T-cell (primary cell): ENCODE measurements at regions not wholly inside any gene's neighbourhood (a gene's known extent, or its start where the extent isn't known, plus 50 kb on each side); places are given as distances from the start of the nearest gene placed in this dataset.

ENCODE experiments used
- ATAC-seq, 4 experiments: fragments of 200-7000 bp in 3 of 4; fragments of 150-1000 bp in 1 of 4; cut with Tn5 transposase; replicated peaks in 1 of 4; 1 replicate in 3 of 4; 2 replicates in 1 of 4; pipeline ENCODE4 v1.10.0; 2021; ENCODE audit warnings: moderate library complexity in 3 of 4, mild to moderate bottlenecking in 2 of 4, moderate number of reproducible peaks in 1 of 4
- CTCF ChIA-PET, 2 donors: fragments of 300-600 bp; sonication (Branson Sonifier 250); formaldehyde crosslinking; loops; one replicate each; lab custom pipeline; 2022; ENCODE audit warnings: antibody characterized with exemption in 2 of 2; lab: Charles Lee
- POLR2A ChIA-PET, 2 donors: fragments of 300-600 bp; sonication (Branson Sonifier 250); formaldehyde crosslinking; loops; one replicate each; lab custom pipeline; 2022; ENCODE audit warnings: antibody characterized with exemption in 2 of 2; lab: Charles Lee
- DNase-seq, 35 experiments: peaks; one replicate each; pipeline versions ENCODE4 v3.0.0 to v3.0.0-alpha.2; 2013 to 2023
- H3K27ac ChIP-seq: one replicate; pipeline ENCODE4 v1.5.1; 2013; ENCODE audit warnings: low read length
- H3K27me3 ChIP-seq, 2 experiments: replicated peaks in 1 of 2; 1 replicate in 1 of 2; 2 replicates in 1 of 2; pipeline versions ENCODE4 v1.6.1 to v1.7.0; 2013; ENCODE audit warnings: low read length in 1 of 2, mixed read lengths in 1 of 2; ENCODE audit not compliant: control insufficient read depth in 2 of 2, insufficient read depth in 2 of 2; ENCODE audit errors: extremely low read depth in 1 of 2
- H3K36me3 ChIP-seq, 2 donors: 1 replicate in 1 of 2; 2 replicates in 1 of 2; pipeline versions ENCODE4 v1.6.1 to v1.7.0; 2013; ENCODE audit warnings: low read length in 1 of 2; ENCODE audit not compliant: control insufficient read depth in 2 of 2, insufficient read depth in 1 of 2; ENCODE audit errors: extremely low read depth in 1 of 2
- H3K4me1 ChIP-seq, 2 experiments: 1 replicate in 1 of 2; 2 replicates in 1 of 2; pipeline versions ENCODE4 v1.6.1 to v1.7.0; 2013; ENCODE audit warnings: low read length in 2 of 2, mixed read lengths in 1 of 2; ENCODE audit not compliant: insufficient read depth in 2 of 2, control insufficient read depth in 1 of 2; ENCODE audit errors: extremely low read depth in 1 of 2
- H3K4me3 ChIP-seq, 2 donors: 1 replicate in 1 of 2; 2 replicates in 1 of 2; pipeline versions ENCODE4 v1.5.1 to v1.7.0; 2013; ENCODE audit warnings: mild to moderate bottlenecking in 2 of 2, low read length in 1 of 2, moderate library complexity in 1 of 2; ENCODE audit not compliant: control insufficient read depth in 1 of 2; ENCODE audit errors: extremely low read depth in 1 of 2
- H3K9me3 ChIP-seq: 2 replicates; pipeline ENCODE4 v1.7.0; 2013
- H3K27ac Mint-ChIP-seq, 2 donors: one replicate each; pipeline ENCODE4 v1.8.0; 2020 to 2021; ENCODE audit warnings: mild to moderate bottlenecking in 2 of 2, mixed read lengths in 2 of 2
- H3K27me3 Mint-ChIP-seq, 2 donors: one replicate each; pipeline ENCODE4 v1.8.0; 2021 to 2022; ENCODE audit warnings: mixed read lengths in 2 of 2
- H3K36me3 Mint-ChIP-seq: one replicate; pipeline ENCODE4 v1.8.0; 2021; ENCODE audit warnings: mixed read lengths
- H3K4me1 Mint-ChIP-seq, 3 donors: one replicate each; pipeline ENCODE4 v1.8.0; 2020 to 2022; ENCODE audit warnings: mixed read lengths in 3 of 3, mild to moderate bottlenecking in 1 of 3
- H3K4me3 Mint-ChIP-seq, 3 donors: one replicate each; pipeline ENCODE4 v1.8.0; 2020 to 2022; ENCODE audit warnings: mild to moderate bottlenecking in 3 of 3, mixed read lengths in 3 of 3, moderate library complexity in 3 of 3
- H3K9me3 Mint-ChIP-seq, 3 donors: one replicate each; pipeline ENCODE4 v1.8.0; 2020 to 2022; ENCODE audit warnings: mixed read lengths in 3 of 3
- WGBS: methylation state at CpG from one replicate; pipeline ENCODE4 v1.1.5; 2013; ENCODE audit warnings: missing lambda C conversion rate; ENCODE audit not compliant: insufficient coverage; 5-methylcytosine and 5-hydroxymethylcytosine counted together

DNA sequence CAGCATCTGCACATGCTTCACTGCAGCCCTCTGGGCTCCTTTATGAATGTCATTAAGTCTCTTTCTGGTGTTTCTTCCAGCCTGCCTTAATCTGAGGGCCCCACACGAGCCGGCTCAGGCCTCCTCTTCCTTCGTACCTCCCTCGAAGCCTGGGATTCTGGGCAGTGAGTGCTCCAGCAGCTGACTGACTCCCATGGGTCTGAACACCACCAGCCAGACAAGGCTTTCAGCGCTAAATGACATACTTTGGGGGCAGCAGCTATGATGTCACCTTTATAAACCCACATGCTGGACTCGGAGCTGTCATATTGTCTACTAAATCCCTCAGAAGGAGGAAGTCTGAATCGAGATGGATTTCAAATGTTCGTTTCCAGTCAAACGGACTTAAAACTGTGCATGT is 127.1 kb downstream of the TRIM29 start:
- ChIA-PET CTCF (no interaction called here), POLR2A (no interaction called here)
- Histone ChIP-seq H3K9me3 (no peaks in the 10 kb centered on the region), H3K27me3 (peaks cover 0 to 42% of the 10 kb centered on the region in 2 experiments), H3K4me3 (no peak overlapping the region), H3K36me3 (no peaks in the 10 kb centered on the region), H3K4me1 (no peaks in the 10 kb centered on the region), H3K27ac (no peak overlapping the region)
- WGBS = 60% methylated on average over 7 of the region's 9 CpGs
- ATAC-seq = no peak
- no peak for DNase-seq
- no peak overlapping the region for H3K27ac Mint-ChIP-seq
- H3K36me3 Mint-ChIP-seq = no peaks in the 10 kb centered on the region
- H3K9me3 Mint-ChIP-seq = no peaks in the 10 kb centered on the region
- H3K27me3 Mint-ChIP-seq = peaks cover 49 to 51% of the 10 kb centered on the region in 2 donors
- H3K4me3 Mint-ChIP-seq = no peak overlapping the region
- no peaks in the 10 kb centered on the region for H3K4me1 Mint-ChIP-seq

GRCh38 chr11:120009938-120010337 is 128.0 kb downstream of the TRIM29 start:
- H3K4me1 Mint-ChIP-seq = no peaks in the 10 kb centered on the region
- H3K9me3 ChIP-seq = no peaks in the 10 kb centered on the region
- no peak overlapping the region for H3K27ac Mint-ChIP-seq
- DNase-seq (no peak), ATAC-seq (no peak)
- ChIA-PET CTCF (no interaction called here), POLR2A (no interaction called here)
- H3K4me3 Mint-ChIP-seq = no peak overlapping the region
- 93% methylated on average over 2 of the region's 4 CpGs for WGBS
- no peaks in the 10 kb centered on the region for H3K9me3 Mint-ChIP-seq
- no peak overlapping the region for H3K4me3 ChIP-seq
- peaks cover 0 to 42% of the 10 kb centered on the region in 2 experiments for H3K27me3 ChIP-seq
- H3K27me3 Mint-ChIP-seq = peaks cover 46% of the 10 kb centered on the region in 2 donors
- no peaks in the 10 kb centered on the region for H3K4me1 ChIP-seq
- H3K27ac ChIP-seq = no peak overlapping the region
- H3K36me3 Mint-ChIP-seq = no peaks in the 10 kb centered on the region
- no peaks in the 10 kb centered on the region for H3K36me3 ChIP-seq

DNA sequence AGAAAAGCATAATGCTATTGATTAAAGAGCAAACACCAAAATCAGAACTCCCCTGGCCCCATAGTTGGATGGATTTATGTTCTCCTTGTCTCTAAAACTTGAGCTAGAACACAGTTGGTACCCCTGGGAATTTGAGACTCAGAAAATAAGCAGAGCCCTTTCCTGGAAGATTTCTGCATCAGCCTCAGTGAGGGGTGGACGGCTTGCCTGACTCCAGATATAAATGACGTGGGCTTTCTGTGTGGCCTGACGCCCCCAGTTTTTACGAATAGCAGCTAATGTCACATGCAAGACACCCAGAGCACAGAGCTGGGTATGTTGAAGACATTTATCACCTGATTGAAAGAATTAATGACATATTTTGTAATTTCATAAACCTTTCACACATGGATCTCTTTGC is 130.8 kb downstream of the TRIM29 start:
- no CpG with 5 or more reads among the region's 4 CpGs for WGBS
- Histone ChIP-seq H3K36me3 (no peaks in the 10 kb centered on the region), H3K27ac (no peak overlapping the region), H3K9me3 (no peaks in the 10 kb centered on the region), H3K4me1 (no peaks in the 10 kb centered on the region), H3K4me3 (no peak overlapping the region), H3K27me3 (peaks cover 2 to 17% of the 10 kb centered on the region in 2 experiments)
- Mint-ChIP-seq H3K9me3 (no peaks in the 10 kb centered on the region), H3K27ac (no peak overlapping the region), H3K36me3 (no peaks in the 10 kb centered on the region), H3K4me1 (no peaks in the 10 kb centered on the region), H3K27me3 (peaks cover 36 to 46% of the 10 kb centered on the region in 2 donors), H3K4me3 (no peak overlapping the region)
- no peak for DNase-seq
- POLR2A ChIA-PET = no interaction called here
- CTCF ChIA-PET = no interaction called here
- ATAC-seq = no peak

DNA sequence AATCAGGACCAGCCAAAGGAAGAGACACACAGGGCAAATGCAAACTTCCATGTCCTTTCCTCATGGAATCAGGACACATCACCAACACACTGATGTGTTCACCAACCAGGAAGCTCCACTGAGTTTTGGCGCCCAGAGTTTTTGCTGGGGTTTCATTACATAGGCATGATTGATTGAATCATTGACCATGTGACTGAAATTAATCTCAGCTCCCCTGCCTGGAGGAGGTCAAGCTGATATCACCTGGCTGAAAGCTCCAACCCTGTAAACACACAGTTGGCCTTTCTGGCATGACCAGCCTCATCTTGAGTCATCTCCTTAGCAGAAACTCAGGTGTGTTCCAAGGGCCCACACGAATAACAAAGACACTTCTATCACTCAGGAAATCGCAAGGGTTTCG is 133.2 kb downstream of the TRIM29 start:
- ATAC-seq = no peak
- H3K27me3 Mint-ChIP-seq = peaks cover 27 to 31% of the 10 kb centered on the region in 2 donors
- no peaks in the 10 kb centered on the region for H3K36me3 Mint-ChIP-seq
- no peak for DNase-seq
- Histone ChIP-seq H3K4me1 (no peaks in the 10 kb centered on the region), H3K36me3 (no peaks in the 10 kb centered on the region), H3K27ac (no peak overlapping the region), H3K4me3 (no peak overlapping the region), H3K9me3 (no peaks in the 10 kb centered on the region), H3K27me3 (peaks cover 2 to 12% of the 10 kb centered on the region in 2 experiments)
- peaks cover 0 to 2% (median 0%) of the 10 kb centered on the region in 3 donors for H3K9me3 Mint-ChIP-seq
- H3K4me1 Mint-ChIP-seq = no peaks in the 10 kb centered on the region
- H3K4me3 Mint-ChIP-seq = no peak overlapping the region
- no CpG with 5 or more reads among the region's 4 CpGs for WGBS
- CTCF ChIA-PET = no interaction called here
- POLR2A ChIA-PET = no interaction called here
- H3K27ac Mint-ChIP-seq = no peak overlapping the region

DNA sequence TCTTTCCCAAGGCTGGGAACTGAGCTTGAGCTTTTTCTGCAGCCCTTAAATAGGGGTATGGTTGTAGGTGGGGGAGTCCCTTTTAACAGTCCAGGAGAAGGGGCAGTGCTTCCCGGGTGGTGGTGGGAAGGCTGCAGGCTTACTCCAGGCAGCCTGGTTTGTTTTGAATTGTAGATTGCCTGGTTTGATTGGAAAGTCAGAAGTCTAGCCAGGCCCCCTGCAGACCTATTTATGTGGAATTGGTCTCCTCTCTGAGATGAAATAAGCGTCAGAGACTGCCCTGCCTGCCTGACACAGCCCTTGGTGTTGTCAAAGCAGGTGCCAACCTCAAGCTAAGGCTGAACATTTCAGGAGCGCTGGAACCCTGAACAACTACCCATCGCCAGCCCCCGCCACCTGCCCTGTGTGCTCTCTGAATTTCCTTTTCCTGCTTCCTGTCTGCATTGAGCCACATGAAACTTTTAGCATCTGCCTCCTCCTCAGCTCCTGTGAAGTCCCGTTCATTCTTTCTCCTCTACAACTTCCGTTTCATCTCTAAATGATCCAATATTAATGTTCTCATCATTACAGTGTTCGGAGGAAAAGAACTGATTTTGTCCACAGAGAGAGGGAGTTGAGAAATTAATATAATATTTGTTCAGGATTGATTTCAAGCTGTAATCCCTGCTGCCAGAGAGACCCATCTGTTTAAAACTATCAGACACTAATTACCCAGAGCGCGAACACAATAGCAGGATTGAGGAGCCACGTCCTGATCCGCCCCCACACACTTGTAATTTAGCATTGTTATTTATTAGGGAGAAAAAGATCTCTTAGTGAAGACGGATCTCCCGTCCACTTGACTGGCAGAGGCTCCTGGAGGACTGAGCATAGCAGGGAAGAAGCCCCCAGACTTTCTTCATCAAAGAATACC is 136.5 kb downstream of the TRIM29 start:
- CTCF ChIA-PET = no interaction called here
- WGBS = 37% methylated on average over 7 of the region's 14 CpGs
- Mint-ChIP-seq H3K27ac (no peak overlapping the region), H3K4me3 (no peak overlapping the region), H3K27me3 (peaks cover 17 to 22% of the 10 kb centered on the region in 2 donors), H3K36me3 (no peaks in the 10 kb centered on the region), H3K4me1 (no peaks in the 10 kb centered on the region), H3K9me3 (peaks cover 0 to 3% (median 0%) of the 10 kb centered on the region in 3 donors)
- Histone ChIP-seq H3K4me3 (no peak overlapping the region), H3K4me1 (no peaks in the 10 kb centered on the region), H3K27me3 (peaks cover 2 to 10% of the 10 kb centered on the region in 2 experiments), H3K9me3 (no peaks in the 10 kb centered on the region), H3K36me3 (no peaks in the 10 kb centered on the region), H3K27ac (no peak overlapping the region)
- POLR2A ChIA-PET = no interaction called here
- ATAC-seq (no peak), DNase-seq (no peak)

DNA sequence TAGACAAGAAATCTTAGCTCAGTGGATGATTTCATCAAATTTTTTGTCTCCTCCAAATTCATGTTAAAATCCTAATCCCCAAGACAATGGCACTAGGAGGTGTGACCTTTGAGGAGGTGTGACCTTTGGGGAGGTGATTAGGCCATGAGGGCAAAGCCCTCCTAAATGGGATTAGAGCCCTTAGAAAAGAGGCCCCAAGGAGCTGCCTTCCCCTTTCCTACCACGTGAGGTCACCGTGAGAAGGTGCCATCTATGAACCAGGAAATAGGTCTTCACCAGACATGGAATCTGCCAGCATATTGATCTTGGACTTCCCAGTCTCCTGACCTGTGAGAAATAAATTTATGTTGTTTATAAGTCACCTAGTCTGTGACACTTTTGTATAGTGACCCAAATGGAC is 138.7 kb downstream of the TRIM29 start:
- Mint-ChIP-seq H3K4me3 (no peak overlapping the region), H3K4me1 (no peaks in the 10 kb centered on the region), H3K27me3 (peaks cover 13 to 18% of the 10 kb centered on the region in 2 donors), H3K27ac (no peak overlapping the region), H3K9me3 (peaks cover 0 to 3% (median 0%) of the 10 kb centered on the region in 3 donors), H3K36me3 (no peaks in the 10 kb centered on the region)
- H3K4me1 ChIP-seq = no peaks in the 10 kb centered on the region
- no peak overlapping the region for H3K27ac ChIP-seq
- no peak overlapping the region for H3K4me3 ChIP-seq
- no CpG with 5 or more reads among the region's 2 CpGs for WGBS
- no peaks in the 10 kb centered on the region for H3K36me3 ChIP-seq
- DNase-seq (no peak), ATAC-seq (no peak)
- POLR2A ChIA-PET = no interaction called here
- no peaks in the 10 kb centered on the region for H3K9me3 ChIP-seq
- CTCF ChIA-PET = no interaction called here
- H3K27me3 ChIP-seq = peaks cover 2 to 15% of the 10 kb centered on the region in 2 experiments
